ENCODE measurements at regions not wholly inside any gene's neighbourhood (a gene's known extent, or its start where the extent isn't known, plus 50 kb on each side); places are given as distances from the start of the nearest gene placed in this dataset.

GRCh38 chr15:77709135-77709886, 76.6 kb upstream of the LINGO1 start:
- DNase-seq (ENCODE audit: low read depth): no peak

GRCh38 chr15:77706482-77707244, 74.0 kb upstream of the LINGO1 start:
- DNase-seq (ENCODE audit: low read depth): no peak

DNA sequence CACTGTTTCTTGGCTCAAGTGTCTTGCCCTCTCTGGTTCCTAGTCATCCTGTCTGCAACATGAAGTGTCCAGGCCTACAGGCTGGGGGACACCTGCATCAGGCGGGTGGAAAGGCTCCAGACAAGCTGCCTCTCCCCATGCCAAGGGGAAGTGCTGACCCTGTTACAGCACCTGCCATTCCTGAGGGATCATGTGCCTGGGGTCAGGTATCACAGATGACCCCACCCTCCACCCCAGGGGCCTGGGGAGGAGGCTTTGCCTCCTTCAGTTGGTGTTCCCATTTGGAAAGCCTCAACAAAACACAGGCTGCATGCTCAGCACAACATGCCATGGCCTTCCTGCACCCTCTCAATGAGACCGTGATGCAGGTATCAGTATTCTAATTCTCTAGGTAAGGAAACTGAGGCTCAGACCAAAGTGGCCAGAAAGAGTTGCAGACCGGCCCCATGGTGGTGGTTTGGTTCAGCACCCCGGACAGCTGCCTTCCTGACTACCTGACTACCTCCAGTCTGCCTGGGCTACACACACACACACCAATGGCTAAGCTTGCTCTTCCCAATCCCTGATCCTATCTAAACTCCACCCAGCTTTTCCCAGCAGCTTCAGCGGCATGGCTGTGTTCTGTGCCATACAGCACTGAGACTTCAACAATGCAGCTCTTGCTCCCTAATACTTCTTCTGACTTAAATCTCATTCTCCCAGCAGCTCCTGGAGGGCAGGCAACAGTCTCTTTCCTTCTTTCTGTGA, 69.7 kb upstream of the LINGO1 start:
- DNase-seq (ENCODE audit: low read depth): no peak

DNA sequence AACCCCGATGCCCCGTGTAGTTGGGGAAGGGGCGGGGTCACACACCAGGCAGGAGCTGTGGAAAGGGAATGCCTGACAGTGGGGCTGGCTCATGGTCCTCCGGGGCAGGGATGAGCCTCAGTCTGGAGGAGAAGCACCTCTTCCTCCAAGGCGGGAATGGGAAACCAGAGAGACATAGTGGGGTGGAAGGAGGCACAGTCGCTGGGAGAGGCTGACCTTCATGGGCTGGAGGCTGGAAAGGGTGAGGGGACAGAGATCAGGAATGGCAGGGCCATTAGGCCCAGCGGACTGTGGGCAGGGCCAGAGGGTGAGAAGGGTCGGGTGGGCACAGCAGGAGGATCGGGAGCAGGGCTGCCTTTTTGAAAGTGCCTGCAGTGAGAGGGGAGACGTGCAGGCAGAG, 65.8 kb upstream of the LINGO1 start:
- DNase-seq (ENCODE audit: low read depth): no peak

GRCh38 chr15:77697893-77698292, 65.2 kb upstream of the LINGO1 start:
- no peak for DNase-seq (ENCODE audit: low read depth)

GRCh38 chr15:77696871-77697270, 64.2 kb upstream of the LINGO1 start:
- no peak for DNase-seq (ENCODE audit: low read depth)

DNA sequence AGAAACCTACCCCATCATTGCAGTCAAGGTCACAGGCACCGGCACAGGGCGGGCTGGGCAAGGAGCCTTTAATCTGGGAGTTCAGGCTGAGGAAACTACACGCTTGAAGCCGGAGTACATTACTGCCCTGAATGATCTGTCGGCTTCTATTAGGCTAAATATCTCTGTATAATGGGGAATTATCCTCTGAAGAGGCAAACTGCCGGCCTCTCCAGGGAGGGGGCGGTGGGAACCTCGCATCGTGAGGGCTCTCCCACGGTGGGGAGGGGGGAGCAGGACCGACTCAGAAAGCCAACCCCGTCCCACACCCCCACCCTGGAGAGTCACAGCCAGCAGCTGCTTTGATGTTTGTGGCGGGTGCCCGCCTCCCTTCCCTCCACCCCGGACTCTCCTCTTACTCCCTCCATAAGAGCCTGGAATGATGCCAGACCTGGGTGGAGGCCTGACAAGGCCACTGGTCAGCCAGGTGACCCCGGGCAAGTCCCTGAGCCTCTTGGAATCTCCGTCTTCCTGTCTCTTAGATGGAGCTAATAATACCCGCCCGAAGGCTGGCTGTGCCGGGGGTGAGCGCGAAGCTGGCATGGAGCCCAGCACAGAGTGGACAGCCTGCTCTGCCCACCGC, 63.4 kb upstream of the LINGO1 start:
- DNase-seq (ENCODE audit: low read depth): no peak

DNA sequence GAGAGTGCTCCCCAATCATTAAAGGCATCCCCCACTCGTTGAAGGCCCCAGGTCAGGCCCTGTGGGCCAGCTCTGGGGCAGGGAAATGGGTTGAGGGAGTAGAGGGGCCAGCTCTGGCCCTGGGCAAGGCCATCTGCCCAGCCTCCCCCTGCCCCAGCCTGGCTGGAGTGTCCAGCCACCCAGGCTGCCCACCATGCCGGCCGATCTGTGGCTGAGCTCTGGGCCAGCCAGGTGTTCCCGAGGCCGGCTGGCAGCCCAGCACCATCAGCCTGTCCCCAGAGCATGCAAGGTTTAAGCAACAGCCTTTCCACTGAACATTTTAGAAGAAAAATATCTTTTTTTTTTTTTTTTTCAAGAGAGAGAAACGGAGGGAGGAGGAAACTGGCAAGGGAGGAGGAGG, 62.8 kb upstream of the LINGO1 start:
- no peak for DNase-seq (ENCODE audit: low read depth)

- DNase-seq (ENCODE audit: low read depth): no peak
These were observed 60.9 kb upstream of the LINGO1 start for GRCh38 chr15:77693576-77693975.

DNA sequence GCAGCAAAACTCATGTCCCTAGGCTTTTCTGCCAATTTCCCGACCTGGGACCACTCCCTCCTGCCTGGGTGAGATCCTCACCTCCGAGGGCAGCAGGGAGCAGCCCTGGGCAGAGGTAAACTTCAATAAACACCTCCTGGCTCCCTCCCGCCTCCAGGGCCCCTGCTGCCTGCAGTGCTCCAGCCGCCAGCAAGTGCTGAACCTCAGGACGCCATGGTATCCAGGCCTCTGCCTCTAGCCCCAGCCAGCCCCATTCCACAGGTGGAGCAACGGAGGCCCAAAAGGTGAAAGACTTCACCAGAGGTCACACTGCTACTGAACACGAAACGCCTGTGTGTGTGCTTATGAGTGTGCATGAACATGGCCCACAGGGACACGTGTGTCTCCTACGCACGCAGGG, 59.9 kb upstream of the LINGO1 start:
- no peak for DNase-seq (ENCODE audit: low read depth)

DNA sequence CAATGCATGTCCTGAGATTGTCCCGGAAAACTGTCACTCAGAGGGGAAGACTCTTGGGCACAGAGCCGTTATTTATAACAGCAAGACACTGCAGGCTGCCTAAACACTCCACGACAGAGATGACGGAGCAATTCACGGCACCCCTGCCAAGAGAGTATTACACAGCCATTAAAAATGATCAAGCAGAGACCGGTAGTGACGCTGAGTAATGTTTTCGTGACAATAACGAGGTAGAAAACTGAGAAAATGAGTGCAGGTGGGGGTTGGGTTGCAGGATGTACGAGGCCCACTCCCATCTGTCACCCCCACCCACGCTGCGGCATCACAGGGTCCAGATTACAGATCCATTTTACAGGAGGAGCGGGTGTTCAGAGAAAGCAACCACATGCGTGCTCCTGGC, 58.9 kb upstream of the LINGO1 start:
- no peak for DNase-seq (ENCODE audit: low read depth)

- no peak for DNase-seq (ENCODE audit: low read depth)
These were observed 57.1 kb upstream of the LINGO1 start for GRCh38 chr15:77689821-77690220.

- no peak for DNase-seq (ENCODE audit: low read depth)
These were observed 56.0 kb upstream of the LINGO1 start for GRCh38 chr15:77688693-77689092.

DNA sequence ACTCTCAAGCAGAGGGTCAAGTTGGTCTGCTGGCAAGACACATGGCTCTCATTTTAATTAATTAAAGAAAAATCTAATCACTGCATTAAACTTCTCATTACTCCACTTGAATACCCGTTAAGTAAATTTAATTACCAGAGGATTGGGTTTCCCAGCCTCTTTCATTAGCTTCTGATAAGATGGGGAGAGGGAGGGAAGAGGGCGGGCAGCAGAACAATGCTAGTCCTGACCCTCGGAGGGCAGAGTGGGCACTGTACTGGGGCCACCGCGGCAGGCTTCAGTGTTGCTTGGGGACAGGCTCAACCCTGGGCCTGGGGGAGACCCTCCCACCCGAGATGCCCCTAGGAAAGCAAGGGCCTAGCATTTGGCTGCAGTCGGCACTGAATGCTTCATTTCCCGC, 55.6 kb upstream of the LINGO1 start:
- DNase-seq (ENCODE audit: low read depth): no peak

GRCh38 chr15:77685082-77685815, 52.5 kb upstream of the LINGO1 start:
- no peak for DNase-seq (ENCODE audit: low read depth)

GRCh38 chr15:77684341-77685081, 51.8 kb upstream of the LINGO1 start:
- no peak for DNase-seq (ENCODE audit: low read depth)

DNA sequence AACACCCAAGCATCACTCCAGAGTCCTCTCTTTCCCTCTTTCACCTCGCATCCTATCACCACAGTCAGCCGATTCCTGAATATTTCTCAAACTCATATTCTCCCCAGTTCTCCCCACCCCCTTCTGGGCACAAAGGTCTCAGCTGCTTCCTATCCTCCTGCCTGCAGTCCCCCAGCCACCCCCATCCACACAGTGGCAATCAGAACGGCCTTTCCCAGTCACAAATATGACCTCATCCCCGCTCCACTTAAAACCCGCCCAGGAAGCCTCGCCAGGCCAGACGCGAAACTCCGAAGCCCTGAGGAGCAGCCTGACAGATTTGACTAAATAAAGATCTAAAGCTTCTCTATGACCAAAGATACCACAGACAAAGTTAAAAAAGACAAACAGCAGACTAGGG, 49.9 kb upstream of the LINGO1 start:
- no peak for DNase-seq (ENCODE audit: low read depth)
